ENCODE measurements at regions not wholly inside any gene's neighbourhood (a gene's known extent, or its start where the extent isn't known, plus 50 kb on each side); places are given as distances from the start of the nearest gene placed in this dataset.
"Not testable (repeated sequence)": the region's sequence is repeated elsewhere in the genome, so short reads cannot be mapped to it uniquely, and the experiment has no call there.

GRCh38 chr15:20289538-20290103 is 252.0 kb downstream of the GOLGA6L6 start:
- DNase-seq (ENCODE audit: low read depth, low spot score) = not testable (repeated sequence)

GRCh38 chr15:20288800-20289537 is 252.6 kb downstream of the GOLGA6L6 start:
- not testable (repeated sequence) for DNase-seq (ENCODE audit: low read depth, low spot score)

GRCh38 chr15:20286559-20286958 is 255.0 kb downstream of the GOLGA6L6 start:
- not testable (repeated sequence) for DNase-seq (ENCODE audit: low read depth, low spot score)

GRCh38 chr15:20285696-20286300 is 255.8 kb downstream of the GOLGA6L6 start:
- DNase-seq (ENCODE audit: low read depth, low spot score) = not testable (repeated sequence)

- not testable (repeated sequence) for DNase-seq (ENCODE audit: low read depth, low spot score)
These were observed 256.6 kb downstream of the GOLGA6L6 start for GRCh38 chr15:20284891-20285535.

- DNase-seq (ENCODE audit: low read depth, low spot score) = not testable (repeated sequence)
These were observed 257.9 kb downstream of the GOLGA6L6 start for GRCh38 chr15:20283651-20284050.

- DNase-seq (ENCODE audit: low read depth, low spot score) = not testable (repeated sequence)
These were observed 259.1 kb downstream of the GOLGA6L6 start for GRCh38 chr15:20282491-20282943.

- DNase-seq (ENCODE audit: low read depth, low spot score) = not testable (repeated sequence)
These were observed 259.9 kb downstream of the GOLGA6L6 start for GRCh38 chr15:20281567-20282275.

- DNase-seq (ENCODE audit: low read depth, low spot score) = no peak
These were observed 260.6 kb downstream of the GOLGA6L6 start for GRCh38 chr15:20280933-20281463.

- DNase-seq (ENCODE audit: low read depth, low spot score) = not testable (repeated sequence)
These were observed 261.3 kb downstream of the GOLGA6L6 start for GRCh38 chr15:20280141-20280932.

- not testable (repeated sequence) for DNase-seq (ENCODE audit: low read depth, low spot score)
These were observed 262.5 kb downstream of the GOLGA6L6 start for GRCh38 chr15:20279056-20279455.

GRCh38 chr15:20278376-20278775 is 263.2 kb downstream of the GOLGA6L6 start:
- DNase-seq (ENCODE audit: low read depth, low spot score) = not testable (repeated sequence)

- not testable (repeated sequence) for DNase-seq (ENCODE audit: low read depth, low spot score)
These were observed 264.1 kb downstream of the GOLGA6L6 start for GRCh38 chr15:20277451-20277850.

- not testable (repeated sequence) for DNase-seq (ENCODE audit: low read depth, low spot score)
These were observed 265.1 kb downstream of the GOLGA6L6 start for GRCh38 chr15:20276312-20277114.

GRCh38 chr15:20275373-20275967 is 266.1 kb downstream of the GOLGA6L6 start:
- DNase-seq (ENCODE audit: low read depth, low spot score) = not testable (repeated sequence)

GRCh38 chr15:20272422-20273184 is 269.0 kb downstream of the GOLGA6L6 start:
- peak; percentile 50 for DNase-seq (ENCODE audit: low read depth, low spot score)

GRCh38 chr15:20271647-20272046 is 270.0 kb downstream of the GOLGA6L6 start:
- no peak for DNase-seq (ENCODE audit: low read depth, low spot score)

GRCh38 chr15:20269956-20270355 is 271.6 kb downstream of the GOLGA6L6 start:
- DNase-seq (ENCODE audit: low read depth, low spot score) = not testable (repeated sequence)
